Activated T-cell treated with anti-CD3 and anti-CD28 coated beads, Interleukin-2, amount 50 U/mL, for 4 hours (primary cell): ENCODE measurements at regions not wholly inside any gene's neighbourhood (a gene's known extent, or its start where the extent isn't known, plus 50 kb on each side); places are given as distances from the start of the nearest gene placed in this dataset.

ENCODE experiments used
- ATAC-seq, 2 donors: fragments of 200-7000 bp; cut with Tn5 transposase; one replicate each; pipeline ENCODE4 v1.10.0; 2021
- DNase-seq: peaks from one replicate; pipeline ENCODE4 v3.0.0-alpha.2; 2020
- H3K27me3 Mint-ChIP-seq: one replicate; pipeline ENCODE4 v1.8.0; 2021; ENCODE audit warnings: low read depth, mixed read lengths
- H3K36me3 Mint-ChIP-seq: one replicate; pipeline ENCODE4 v1.8.0; 2022; ENCODE audit warnings: mixed read lengths; ENCODE audit not compliant: insufficient read depth
- H3K4me1 Mint-ChIP-seq: one replicate; pipeline ENCODE4 v1.8.0; 2021; ENCODE audit warnings: low read depth, mixed read lengths
- H3K4me3 Mint-ChIP-seq: one replicate; pipeline ENCODE4 v1.8.0; 2021; ENCODE audit warnings: mild to moderate bottlenecking, moderate library complexity, mixed read lengths
- H3K9me3 Mint-ChIP-seq: one replicate; pipeline ENCODE4 v1.8.0; 2021; ENCODE audit warnings: mixed read lengths

DNA sequence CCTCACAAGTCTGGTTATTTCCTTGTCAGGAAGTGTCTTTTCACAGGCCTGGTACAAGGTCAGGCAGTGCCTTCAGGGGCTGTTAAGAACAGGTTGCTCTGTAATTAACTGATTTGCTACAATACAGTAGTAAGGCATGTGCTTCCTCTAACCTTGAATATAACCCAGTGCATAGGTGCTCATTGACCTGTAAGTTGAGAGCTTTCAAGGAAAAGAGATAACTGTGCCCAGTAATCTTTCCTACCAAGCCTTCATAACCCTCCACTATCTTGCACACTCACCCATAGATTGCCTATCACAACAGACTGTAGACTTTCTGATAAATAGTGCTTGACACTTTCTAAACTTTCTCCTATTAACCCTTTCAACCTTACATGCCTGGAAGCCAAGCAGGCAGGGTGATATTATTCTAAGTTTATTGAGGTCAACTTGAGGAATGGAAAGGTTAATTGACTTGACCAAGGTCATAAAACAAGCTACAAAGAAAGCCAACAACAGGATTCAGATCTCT is 148.1 kb downstream of the PPARGC1A start:
- Mint-ChIP-seq H3K4me1 (no peaks in the 10 kb centered on the region), H3K36me3 (no peaks in the 10 kb centered on the region), H3K4me3 (no peak overlapping the region), H3K27me3 (no peaks in the 10 kb centered on the region), H3K9me3 (peaks cover 7% of the 10 kb centered on the region)
- DNase-seq (no peak), ATAC-seq (no peak)

GRCh38 chr4:23737571-23737970 is 152.3 kb downstream of the PPARGC1A start:
- Mint-ChIP-seq H3K4me1 (no peaks in the 10 kb centered on the region), H3K4me3 (no peak overlapping the region), H3K36me3 (no peaks in the 10 kb centered on the region), H3K9me3 (peaks cover 4% of the 10 kb centered on the region), H3K27me3 (no peaks in the 10 kb centered on the region)
- DNase-seq (no peak), ATAC-seq (no peak)

- no peaks in the 10 kb centered on the region for H3K27me3 Mint-ChIP-seq
- no peaks in the 10 kb centered on the region for H3K4me1 Mint-ChIP-seq
- H3K9me3 Mint-ChIP-seq = peaks cover 4% of the 10 kb centered on the region
- H3K4me3 Mint-ChIP-seq = no peak overlapping the region
- no peaks in the 10 kb centered on the region for H3K36me3 Mint-ChIP-seq
- DNase-seq (no peak), ATAC-seq (no peak)
Measured at GRCh38 chr4:23736466-23736865, 153.4 kb downstream of the PPARGC1A start.

DNA sequence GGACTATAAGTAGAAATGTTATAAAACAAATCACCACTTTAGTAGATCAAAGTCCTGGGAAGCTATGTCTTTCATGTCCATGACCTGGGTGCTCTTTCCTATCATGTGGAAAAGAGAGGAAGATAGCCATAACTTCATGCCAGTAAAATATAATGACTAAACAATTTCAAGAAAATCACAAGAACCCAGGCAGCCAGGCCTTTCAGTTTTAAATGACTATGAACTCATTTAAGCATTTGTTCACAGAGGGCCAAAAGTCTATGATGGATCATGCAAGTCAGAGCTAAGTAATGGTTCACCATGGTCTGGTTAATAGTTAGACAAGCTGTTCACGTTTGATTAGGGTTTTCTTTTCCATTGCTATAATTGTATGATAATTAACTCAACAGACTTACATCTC is 155.8 kb downstream of the PPARGC1A start:
- no peaks in the 10 kb centered on the region for H3K36me3 Mint-ChIP-seq
- H3K4me3 Mint-ChIP-seq = no peak overlapping the region
- H3K9me3 Mint-ChIP-seq = peaks cover 4% of the 10 kb centered on the region
- H3K27me3 Mint-ChIP-seq = no peaks in the 10 kb centered on the region
- no peaks in the 10 kb centered on the region for H3K4me1 Mint-ChIP-seq
- DNase-seq (no peak), ATAC-seq (no peak)

DNA sequence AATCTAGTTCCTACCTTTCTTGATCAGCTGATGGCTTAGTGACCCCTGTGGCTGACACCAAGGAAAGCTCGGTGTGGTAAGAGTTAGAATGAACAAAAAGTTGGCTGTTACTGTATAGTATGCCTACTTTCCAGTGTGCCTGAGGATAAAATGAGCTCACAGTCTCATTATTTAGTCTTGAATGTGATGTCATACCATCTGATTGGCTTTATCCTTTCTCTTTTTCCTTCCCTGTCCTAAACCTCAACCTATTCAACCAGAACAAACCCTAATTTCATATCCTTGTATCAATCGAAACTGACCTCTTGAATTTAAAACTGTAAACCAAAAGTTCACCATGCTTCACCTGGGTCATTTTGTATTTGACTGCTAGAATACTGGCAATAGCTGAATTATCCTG is 156.4 kb downstream of the PPARGC1A start:
- no peaks in the 10 kb centered on the region for H3K27me3 Mint-ChIP-seq
- no peaks in the 10 kb centered on the region for H3K4me1 Mint-ChIP-seq
- ATAC-seq (no peak), DNase-seq (no peak)
- no peaks in the 10 kb centered on the region for H3K36me3 Mint-ChIP-seq
- no peak overlapping the region for H3K4me3 Mint-ChIP-seq
- peaks cover 4% of the 10 kb centered on the region for H3K9me3 Mint-ChIP-seq

DNA sequence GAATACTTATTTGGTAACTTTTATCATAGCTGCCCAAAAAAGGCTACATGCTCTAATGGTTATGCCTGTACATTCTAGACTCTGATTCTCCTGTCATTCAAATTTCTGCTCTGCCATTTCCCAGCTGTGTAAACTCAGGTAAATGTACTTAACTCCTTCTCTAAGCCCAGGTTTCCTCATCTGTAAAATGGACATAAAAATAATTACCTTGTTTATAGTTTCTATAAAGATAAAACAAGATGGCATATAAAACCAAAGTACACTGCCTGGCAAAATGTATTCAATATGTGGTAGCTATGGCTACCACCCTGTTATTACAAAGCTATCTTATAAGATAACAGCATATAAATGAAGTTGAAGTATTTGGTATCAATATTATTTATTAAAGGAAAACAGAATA is 158.8 kb downstream of the PPARGC1A start:
- Mint-ChIP-seq H3K4me3 (no peak overlapping the region), H3K27me3 (no peaks in the 10 kb centered on the region), H3K9me3 (peaks cover 2% of the 10 kb centered on the region), H3K36me3 (no peaks in the 10 kb centered on the region), H3K4me1 (no peaks in the 10 kb centered on the region)
- no peak for DNase-seq
- ATAC-seq = no peak

- no peak for DNase-seq
- H3K4me1 Mint-ChIP-seq = no peaks in the 10 kb centered on the region
Measured at GRCh38 chr4:23728971-23729370, 160.9 kb downstream of the PPARGC1A start.

GRCh38 chr4:23728393-23728792 is 161.5 kb downstream of the PPARGC1A start:
- DNase-seq (no peak), ATAC-seq (no peak)
- Mint-ChIP-seq H3K27me3 (no peaks in the 10 kb centered on the region), H3K36me3 (no peaks in the 10 kb centered on the region), H3K9me3 (peaks cover 5% of the 10 kb centered on the region), H3K4me1 (no peaks in the 10 kb centered on the region), H3K4me3 (no peak overlapping the region)

More at GRCh38 chr4:23728971-23729370, 160.9 kb downstream of the PPARGC1A start:
- H3K36me3 Mint-ChIP-seq = no peaks in the 10 kb centered on the region
- peaks cover 5% of the 10 kb centered on the region for H3K9me3 Mint-ChIP-seq
- ATAC-seq = no peak
- H3K27me3 Mint-ChIP-seq = no peaks in the 10 kb centered on the region
- no peak overlapping the region for H3K4me3 Mint-ChIP-seq

- no peaks in the 10 kb centered on the region for H3K27me3 Mint-ChIP-seq
- H3K36me3 Mint-ChIP-seq = no peaks in the 10 kb centered on the region
- ATAC-seq = no peak
- DNase-seq = no peak
- H3K4me1 Mint-ChIP-seq = no peaks in the 10 kb centered on the region
- H3K4me3 Mint-ChIP-seq = no peak overlapping the region
- H3K9me3 Mint-ChIP-seq = peaks cover 3% of the 10 kb centered on the region
Measured at GRCh38 chr4:23720556-23720955, 169.3 kb downstream of the PPARGC1A start.

DNA sequence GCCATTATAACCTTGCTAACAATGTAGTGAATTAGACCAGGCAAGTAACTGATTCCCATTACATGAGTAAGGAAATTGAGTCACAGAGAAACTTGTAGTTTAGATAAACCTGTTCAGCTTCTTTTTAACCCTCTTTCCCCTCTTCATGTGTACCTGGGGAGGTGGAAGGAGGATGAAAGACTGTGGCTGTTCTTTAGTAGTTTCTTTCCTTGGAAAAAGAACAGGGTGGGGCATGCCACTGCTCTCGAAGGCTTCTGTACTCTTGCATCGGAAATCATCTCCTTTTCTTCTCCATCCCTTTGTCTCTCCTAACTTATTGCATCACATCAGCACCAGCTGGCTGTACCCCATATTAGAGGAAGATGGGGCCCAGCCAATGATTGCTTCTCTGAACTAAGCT is 171.4 kb downstream of the PPARGC1A start:
- Mint-ChIP-seq H3K9me3 (no peaks in the 10 kb centered on the region), H3K36me3 (no peaks in the 10 kb centered on the region), H3K27me3 (no peaks in the 10 kb centered on the region), H3K4me1 (no peaks in the 10 kb centered on the region), H3K4me3 (no peak overlapping the region)
- ATAC-seq (no peak), DNase-seq (no peak)

GRCh38 chr4:23717528-23718248 is 172.2 kb downstream of the PPARGC1A start:
- ATAC-seq (no peak), DNase-seq (no peak)
- no peaks in the 10 kb centered on the region for H3K9me3 Mint-ChIP-seq
- no peak overlapping the region for H3K4me3 Mint-ChIP-seq
- H3K36me3 Mint-ChIP-seq = no peaks in the 10 kb centered on the region
- H3K4me1 Mint-ChIP-seq = no peaks in the 10 kb centered on the region
- H3K27me3 Mint-ChIP-seq = no peaks in the 10 kb centered on the region

- no peak for ATAC-seq
- Mint-ChIP-seq H3K27me3 (no peaks in the 10 kb centered on the region), H3K4me1 (no peaks in the 10 kb centered on the region), H3K4me3 (no peak overlapping the region), H3K36me3 (no peaks in the 10 kb centered on the region), H3K9me3 (no peaks in the 10 kb centered on the region)
- DNase-seq = no peak
Measured at GRCh38 chr4:23710298-23710697, 179.5 kb downstream of the PPARGC1A start.

DNA sequence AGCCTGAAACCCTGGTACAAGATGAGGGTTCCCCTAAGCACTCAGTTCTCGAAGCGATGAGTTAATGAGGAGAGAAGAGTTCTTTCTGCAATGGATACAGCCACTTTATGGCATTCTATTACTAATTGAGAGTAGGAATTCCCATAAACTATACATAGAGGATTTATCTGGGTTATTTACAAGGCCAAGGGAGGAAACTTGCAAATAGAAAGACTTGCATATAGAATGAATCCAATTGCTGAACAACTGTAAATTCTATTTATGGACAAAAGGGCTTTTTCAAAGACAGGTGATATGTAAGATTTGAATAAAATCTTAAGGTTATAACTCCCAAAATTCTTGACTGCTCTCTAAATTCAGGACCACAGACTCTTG is 182.2 kb downstream of the PPARGC1A start:
- H3K4me1 Mint-ChIP-seq = no peaks in the 10 kb centered on the region
- ATAC-seq (no peak), DNase-seq (no peak)
- H3K4me3 Mint-ChIP-seq = no peak overlapping the region
- no peaks in the 10 kb centered on the region for H3K27me3 Mint-ChIP-seq
- H3K9me3 Mint-ChIP-seq = peaks cover 4% of the 10 kb centered on the region
- no peaks in the 10 kb centered on the region for H3K36me3 Mint-ChIP-seq

DNA sequence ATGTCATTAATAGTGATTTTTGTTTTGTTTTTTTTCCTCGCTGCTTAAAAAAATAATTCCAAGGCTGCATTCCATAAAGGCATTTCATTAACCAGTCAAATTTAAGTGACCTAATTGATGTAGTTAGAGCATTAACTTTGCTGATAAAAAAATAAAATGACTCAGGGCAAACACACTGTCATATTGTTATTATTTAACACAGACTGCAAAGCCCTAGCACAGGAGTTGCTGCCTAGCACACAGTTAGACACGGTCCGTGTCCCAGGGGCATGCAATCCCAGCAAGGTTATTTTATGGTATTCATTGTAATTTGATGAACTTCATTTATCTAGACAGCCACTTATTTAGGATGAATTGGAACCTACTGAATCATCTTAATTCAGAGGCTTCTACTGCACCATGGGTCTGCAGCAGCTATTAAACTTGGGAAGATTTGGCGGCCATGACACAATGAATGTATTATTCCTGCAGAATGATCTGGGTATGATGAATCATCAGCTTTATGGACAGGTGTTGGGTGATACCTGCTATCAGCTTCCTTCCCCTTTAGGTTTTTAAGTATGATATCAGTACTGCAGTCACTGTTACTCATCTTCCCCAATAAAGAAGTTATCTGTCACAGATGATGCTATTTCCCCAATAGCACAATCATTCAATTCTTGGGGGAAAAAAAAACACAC is 182.7 kb downstream of the PPARGC1A start:
- no peaks in the 10 kb centered on the region for H3K4me1 Mint-ChIP-seq
- peaks cover 4% of the 10 kb centered on the region for H3K9me3 Mint-ChIP-seq
- no peaks in the 10 kb centered on the region for H3K27me3 Mint-ChIP-seq
- no peaks in the 10 kb centered on the region for H3K36me3 Mint-ChIP-seq
- ATAC-seq (no peak), DNase-seq (no peak)
- no peak overlapping the region for H3K4me3 Mint-ChIP-seq

- no peak for DNase-seq
- Mint-ChIP-seq H3K4me3 (no peak overlapping the region), H3K4me1 (no peaks in the 10 kb centered on the region), H3K9me3 (peaks cover 12% of the 10 kb centered on the region), H3K27me3 (no peaks in the 10 kb centered on the region), H3K36me3 (no peaks in the 10 kb centered on the region)
- no peak for ATAC-seq
Measured at GRCh38 chr4:23700197-23700596, 189.7 kb downstream of the PPARGC1A start.
